G401.6 (cell line): ENCODE measurements at regions not wholly inside any gene's neighbourhood (a gene's known extent, or its start where the extent isn't known, plus 50 kb on each side); places are given as distances from the start of the nearest gene placed in this dataset.
"Not testable (repeated sequence)": the region's sequence is repeated elsewhere in the genome, so short reads cannot be mapped to it uniquely, and the experiment has no call there.

Experiments
- FAIRE-seq: peaks from 2 replicates; lab custom pipeline; 2012; peaks lifted over from hg19 to GRCh38; lab: Jason Lieb, UNC

- no peak for FAIRE-seq
Observed at GRCh38 chr4:57875829-57876392, 765.7 kb upstream of the IGFBP7 start.

DNA sequence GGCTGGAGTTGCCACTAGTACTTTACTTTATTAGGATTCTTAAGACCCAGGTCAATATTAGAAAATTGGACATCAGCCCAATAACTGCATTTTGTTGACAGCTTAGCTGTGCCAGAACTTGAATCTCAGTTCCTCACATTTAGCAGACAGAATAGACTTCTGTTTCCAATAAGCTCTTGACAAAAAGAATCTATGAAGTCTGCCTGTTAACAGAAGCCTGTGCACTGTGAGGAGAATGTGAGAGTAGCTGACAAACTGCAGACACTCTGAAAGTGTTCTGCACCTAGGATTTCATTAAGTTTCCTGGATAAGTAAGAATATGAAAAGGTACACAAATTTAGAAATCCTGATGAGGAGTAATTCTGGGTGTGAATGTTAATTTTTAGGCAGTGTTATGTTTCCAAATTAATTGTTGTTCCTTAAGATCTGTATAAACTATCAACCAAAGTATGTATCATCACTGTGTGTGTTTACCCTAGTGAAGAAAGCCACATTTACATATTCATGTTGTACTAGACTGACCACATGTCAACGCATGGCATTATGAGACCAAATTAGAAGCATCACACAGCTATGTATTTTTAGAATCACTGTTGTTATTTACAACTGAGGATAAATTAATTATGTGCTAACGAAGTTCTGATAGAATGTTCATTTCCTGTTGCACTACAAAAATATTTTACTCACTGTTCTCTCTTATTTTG lies 756.4 kb upstream of the IGFBP7 start:
- FAIRE-seq: no peak

- FAIRE-seq: no peak
Observed at GRCh38 chr4:57865264-57865663, 755.1 kb upstream of the IGFBP7 start.

GRCh38 chr4:57854748-57855147 lies 744.6 kb upstream of the IGFBP7 start:
- FAIRE-seq: no peak

DNA sequence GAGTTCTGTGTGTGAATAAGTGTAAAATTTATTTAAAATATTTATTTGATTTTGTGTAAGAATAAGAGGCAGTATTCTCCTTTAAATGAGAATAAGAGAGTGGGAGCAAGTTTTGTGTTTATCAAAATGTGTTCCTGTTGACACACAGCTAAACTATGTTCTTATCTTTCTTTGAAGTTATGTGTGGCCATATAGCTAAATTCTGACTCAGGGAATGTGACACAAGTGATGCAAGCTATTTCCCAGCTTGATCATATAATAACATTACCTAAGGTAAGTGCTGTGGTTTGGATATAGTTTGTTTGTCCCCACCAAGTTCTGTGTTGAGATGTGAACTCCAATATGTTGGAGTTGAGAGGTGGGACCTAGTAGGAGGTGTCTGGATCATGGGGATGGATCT lies 740.0 kb upstream of the IGFBP7 start:
- no peak for FAIRE-seq

GRCh38 chr4:57832083-57832482 lies 721.9 kb upstream of the IGFBP7 start:
- no peak for FAIRE-seq

DNA sequence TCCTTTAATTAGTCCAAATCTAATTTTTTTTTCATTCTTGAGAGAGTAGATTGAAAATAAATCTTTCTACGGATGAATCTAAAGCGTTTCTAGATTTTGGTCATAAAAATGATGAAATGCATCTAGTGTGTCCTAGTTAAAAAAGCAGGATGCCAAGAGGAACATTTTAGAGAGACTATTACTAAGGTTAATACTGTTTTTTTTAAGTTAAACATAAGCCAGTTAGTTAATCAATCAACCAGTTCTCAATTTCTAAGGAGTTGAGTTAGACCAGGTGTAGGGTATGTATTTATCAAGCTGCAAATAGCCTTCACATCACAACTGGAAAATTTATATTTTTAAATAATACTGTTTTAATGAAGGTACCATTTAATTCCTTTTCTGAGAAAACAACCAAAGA lies 679.5 kb upstream of the IGFBP7 start:
- FAIRE-seq: no peak

- no peak for FAIRE-seq
Observed at GRCh38 chr4:57777876-57778275, 667.7 kb upstream of the IGFBP7 start.

GRCh38 chr4:57774681-57775080 lies 664.5 kb upstream of the IGFBP7 start:
- no peak for FAIRE-seq

DNA sequence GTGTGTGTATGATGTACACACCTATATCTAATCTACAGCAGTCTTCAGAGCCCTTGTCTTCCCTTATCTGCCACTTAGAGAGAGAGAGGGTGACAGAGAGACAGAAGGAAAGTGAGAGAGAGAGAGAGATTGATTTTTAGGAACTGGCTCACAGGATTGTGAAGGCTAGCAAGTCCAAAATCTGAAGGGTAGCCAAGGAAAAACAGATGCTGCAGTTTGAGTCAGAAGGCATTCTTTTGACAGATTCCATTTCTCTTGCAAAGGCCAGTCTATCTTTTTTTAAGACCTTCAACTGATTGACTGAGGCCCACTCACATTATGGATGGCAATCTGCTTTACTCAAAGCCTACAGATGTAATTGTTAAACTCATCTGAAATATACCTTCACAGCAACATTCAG lies 664.0 kb upstream of the IGFBP7 start:
- no peak for FAIRE-seq

DNA sequence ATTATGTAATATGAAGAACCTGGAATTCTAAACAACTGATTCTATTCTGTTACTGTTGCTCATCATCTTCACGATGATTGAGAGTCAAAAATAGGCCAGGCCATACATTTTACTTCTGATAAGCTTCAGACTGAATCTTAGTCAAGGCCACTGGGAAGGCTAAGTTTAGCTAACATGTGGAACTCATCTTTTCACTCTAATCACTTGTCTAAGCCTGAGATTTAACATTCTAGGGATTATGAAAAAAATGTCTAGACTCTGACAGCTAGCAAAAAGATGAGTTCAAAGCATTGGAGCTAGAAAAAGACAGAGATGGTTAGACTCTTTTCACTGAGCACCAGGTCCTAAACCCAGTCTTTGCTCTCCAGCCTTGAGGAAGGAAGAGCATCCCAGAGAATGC lies 656.2 kb upstream of the IGFBP7 start:
- FAIRE-seq: no peak

DNA sequence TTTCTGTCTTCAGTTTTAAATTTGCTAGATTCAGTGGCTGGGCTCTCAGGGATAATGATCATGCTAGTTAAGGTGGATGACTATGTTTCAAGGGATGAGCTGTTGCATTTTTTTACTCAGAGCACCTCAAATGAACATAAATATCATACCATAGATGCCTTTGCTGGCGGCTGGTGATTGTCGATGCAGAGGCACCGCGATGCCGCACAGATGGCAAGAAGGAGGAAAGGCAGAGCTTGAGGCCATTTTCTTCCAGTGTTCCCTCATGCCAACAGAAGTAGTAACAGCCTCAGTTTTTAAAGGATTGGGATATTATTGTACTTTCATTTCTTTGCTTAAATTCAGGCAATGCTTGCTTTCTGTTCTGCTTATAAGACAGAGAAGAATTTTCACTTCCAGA lies 654.7 kb upstream of the IGFBP7 start:
- no peak for FAIRE-seq

GRCh38 chr4:57763070-57763469 lies 652.9 kb upstream of the IGFBP7 start:
- no peak for FAIRE-seq

DNA sequence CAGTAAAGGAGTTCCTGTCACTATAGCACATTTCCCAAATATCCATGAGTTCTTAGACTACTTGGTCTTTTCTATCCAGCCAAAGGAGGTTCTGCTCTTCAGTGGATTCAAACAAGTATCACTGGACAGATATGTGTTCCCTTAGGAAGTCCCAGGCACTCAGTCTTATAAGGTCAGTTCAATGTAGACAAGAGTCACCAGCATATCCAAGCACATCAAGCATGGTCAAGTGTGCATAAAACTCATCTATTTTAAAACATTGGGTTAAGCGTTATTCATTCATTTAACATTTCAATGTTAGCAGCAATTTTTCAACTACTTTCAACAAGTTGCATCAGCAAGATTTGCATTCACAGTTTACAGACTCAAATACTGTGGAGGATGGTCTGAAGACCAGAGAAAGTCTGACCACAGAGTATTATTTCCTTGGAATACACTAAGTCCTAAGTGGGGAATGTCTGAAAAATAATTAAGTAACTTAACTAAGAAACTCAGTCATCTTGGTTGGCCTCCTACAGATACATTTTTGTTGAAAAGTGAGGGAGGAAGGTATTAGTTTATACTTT lies 630.5 kb upstream of the IGFBP7 start:
- no peak for FAIRE-seq

GRCh38 chr4:57736781-57737180 lies 626.6 kb upstream of the IGFBP7 start:
- FAIRE-seq: no peak

- no peak for FAIRE-seq
Observed at GRCh38 chr4:57734104-57734670, 624.0 kb upstream of the IGFBP7 start.

GRCh38 chr4:57729775-57730570 lies 619.8 kb upstream of the IGFBP7 start:
- FAIRE-seq: not testable (repeated sequence)

GRCh38 chr4:57726154-57726553 lies 616.0 kb upstream of the IGFBP7 start:
- no peak for FAIRE-seq

GRCh38 chr4:57719456-57719855 lies 609.3 kb upstream of the IGFBP7 start:
- FAIRE-seq: no peak

DNA sequence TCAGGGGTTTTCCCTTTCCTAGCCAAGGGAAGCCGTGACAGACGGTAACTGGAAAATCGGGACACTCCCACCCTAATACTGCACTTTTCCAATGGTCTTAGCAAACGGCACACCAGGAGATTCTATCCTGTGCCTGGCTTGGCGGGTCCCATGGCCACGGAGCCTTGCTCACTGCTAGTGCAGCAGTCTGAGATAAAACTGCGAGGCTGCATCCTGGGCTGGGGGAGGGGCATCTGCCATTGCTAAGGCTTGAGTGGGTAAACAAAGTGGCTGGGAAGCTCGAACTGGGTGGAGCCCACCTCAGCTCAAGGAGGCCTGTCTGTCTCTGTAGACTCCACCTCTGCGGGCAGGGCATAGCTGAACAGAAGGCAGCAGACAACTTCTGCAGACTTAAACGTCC lies 604.1 kb upstream of the IGFBP7 start:
- FAIRE-seq: not testable (repeated sequence)

DNA sequence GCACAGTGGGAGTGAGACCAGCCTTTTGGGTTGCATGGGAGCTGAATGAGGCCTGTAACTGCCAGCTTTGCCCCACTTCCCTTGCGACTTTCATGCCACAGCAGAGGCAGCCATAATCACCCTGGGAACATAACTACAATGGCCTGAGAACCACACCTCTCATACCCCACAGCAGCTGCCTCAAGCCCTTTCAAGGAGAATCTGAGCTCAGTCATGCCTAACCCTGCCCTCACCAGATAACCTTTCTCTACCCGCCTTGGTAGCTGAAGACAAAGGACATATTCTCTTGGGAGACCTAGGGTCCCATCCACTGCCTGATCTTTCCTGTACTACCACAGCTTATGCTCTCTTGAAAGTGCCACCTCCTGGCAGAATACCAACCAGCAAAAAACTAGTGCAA lies 599.9 kb upstream of the IGFBP7 start:
- FAIRE-seq: no peak

GRCh38 chr4:57691370-57691769 lies 581.2 kb upstream of the IGFBP7 start:
- FAIRE-seq: no peak

- FAIRE-seq: no peak
Observed at GRCh38 chr4:57689693-57690205, 579.6 kb upstream of the IGFBP7 start.
